WTC11 (cell line): ENCODE measurements at regions not wholly inside any gene's neighbourhood (a gene's known extent, or its start where the extent isn't known, plus 50 kb on each side); places are given as distances from the start of the nearest gene placed in this dataset.

Source experiments
- CTCF ChIP-seq: fragments of 200-600 bp; IDR thresholded peaks from 2 replicates; pipeline ENCODE4 v1.8.0; 2022; ENCODE audit warnings: antibody characterized with exemption
- ESRRA ChIP-seq: sonication (generic); formaldehyde crosslinking; IDR thresholded peaks from 2 replicates; pipeline ENCODE4 v1.8.1; 2022; ENCODE audit warnings: mild to moderate bottlenecking, missing genetic modification reagents, borderline replicate concordance
- GABPB1 ChIP-seq: sonication (generic); formaldehyde crosslinking; IDR thresholded peaks from 2 replicates; pipeline ENCODE4 v1.8.1; 2023; ENCODE audit warnings: mild to moderate bottlenecking, missing genetic modification reagents
- IRF2 ChIP-seq: sonication (generic); formaldehyde crosslinking; IDR thresholded peaks from 2 replicates; pipeline ENCODE4 v1.8.0; 2022; ENCODE audit warnings: low read depth, missing genetic modification reagents, borderline replicate concordance
- JUN ChIP-seq: sonication (generic); formaldehyde crosslinking; IDR thresholded peaks from 2 replicates; pipeline ENCODE4 v1.8.0; 2023; ENCODE audit warnings: mild to moderate bottlenecking, missing genetic modification reagents
- MAX ChIP-seq: sonication (generic); formaldehyde crosslinking; IDR thresholded peaks from 2 replicates; pipeline ENCODE4 v1.8.0; 2022; ENCODE audit warnings: mild to moderate bottlenecking, missing genetic modification reagents
- SP1 ChIP-seq: sonication (generic); formaldehyde crosslinking; conservative IDR thresholded peaks from 2 replicates; pipeline ENCODE4 v1.8.1; 2022; ENCODE audit warnings: missing genetic modification reagents
- TCF7 ChIP-seq: sonication (generic); formaldehyde crosslinking; IDR thresholded peaks from 2 replicates; pipeline ENCODE4 v1.8.0; 2022; ENCODE audit warnings: mild to moderate bottlenecking, low read depth, missing genetic modification reagents, moderate library complexity
- TEAD4 ChIP-seq: sonication (generic); formaldehyde crosslinking; IDR thresholded peaks from 2 replicates; pipeline ENCODE4 v1.8.0; 2022; ENCODE audit warnings: mild to moderate bottlenecking, missing genetic modification reagents
- TF ChIP-seq, protein P1 (sequence below): sonication (generic); formaldehyde crosslinking; IDR thresholded peaks from 2 replicates; pipeline ENCODE4 v1.8.0; 2022; ENCODE audit warnings: mild to moderate bottlenecking, missing genetic modification reagents

DNA sequence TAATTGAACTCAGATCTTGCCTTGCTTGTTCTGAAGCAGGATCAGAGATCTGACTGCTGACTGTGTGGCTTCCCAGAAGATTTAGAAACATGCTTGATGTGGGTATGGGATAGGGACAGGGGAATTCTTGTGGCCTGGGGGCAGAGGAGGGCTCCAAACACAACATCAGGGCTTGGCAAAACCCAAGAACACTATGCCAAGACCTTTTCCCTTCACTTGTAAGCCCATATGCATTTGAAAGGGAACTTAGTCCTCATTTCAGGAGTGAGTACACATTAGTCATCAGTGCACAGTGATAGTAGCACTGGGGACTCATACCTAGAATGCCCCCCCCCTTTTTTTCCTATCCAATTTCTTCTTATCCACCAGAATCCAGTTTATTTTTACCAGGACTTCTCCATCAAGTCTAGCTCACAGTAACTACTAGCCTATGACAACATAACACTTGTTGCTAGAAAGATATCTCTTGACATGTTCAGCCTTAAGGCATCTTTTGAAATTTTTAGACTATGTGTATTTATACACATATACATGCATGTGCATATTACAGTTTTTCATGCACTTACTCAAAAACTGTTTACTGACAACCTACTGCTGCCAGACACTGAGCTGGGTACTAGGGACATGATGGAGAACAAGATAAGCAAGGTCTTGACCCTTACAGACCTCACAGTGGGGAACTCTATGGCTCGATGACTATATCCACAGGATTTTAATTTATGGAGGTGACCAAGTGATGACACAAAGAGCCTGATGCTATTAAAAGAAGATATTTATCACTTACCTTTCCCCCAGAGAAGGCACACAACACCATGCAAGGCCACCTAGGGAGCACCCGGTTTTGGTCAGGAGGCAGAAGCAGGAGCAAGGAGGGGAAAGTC lies 158.3 kb upstream of the MAP3K1 start:
- no peak for TF ChIP-seq TCF7
- no peak for TF ChIP-seq CTCF
- no peak for TF ChIP-seq TEAD4 (CRISPR knock-in tag)
- no peak for TF ChIP-seq MAX (CRISPR knock-in tag)
- TF ChIP-seq JUN, result no peak
- no peak for TF ChIP-seq ESRRA (CRISPR knock-in tag)
- TF ChIP-seq, protein P1, sequence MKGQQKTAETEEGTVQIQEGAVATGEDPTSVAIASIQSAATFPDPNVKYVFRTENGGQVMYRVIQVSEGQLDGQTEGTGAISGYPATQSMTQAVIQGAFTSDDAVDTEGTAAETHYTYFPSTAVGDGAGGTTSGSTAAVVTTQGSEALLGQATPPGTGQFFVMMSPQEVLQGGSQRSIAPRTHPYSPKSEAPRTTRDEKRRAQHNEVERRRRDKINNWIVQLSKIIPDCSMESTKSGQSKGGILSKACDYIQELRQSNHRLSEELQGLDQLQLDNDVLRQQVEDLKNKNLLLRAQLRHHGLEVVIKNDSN (CRISPR knock-in tag), result no peak
- no peak for TF ChIP-seq SP1 (CRISPR knock-in tag)
- no peak for TF ChIP-seq IRF2
- TF ChIP-seq GABPB1 (CRISPR knock-in tag), result no peak
